Mammary epithelial cell (primary cell): ENCODE measurements at regions not wholly inside any gene's neighbourhood (a gene's known extent, or its start where the extent isn't known, plus 50 kb on each side); places are given as distances from the start of the nearest gene placed in this dataset.

Experiments
- EZH2 ChIP-seq: IDR thresholded peaks from 2 replicates; pipeline ENCODE4 v1.6.1; 2012; ENCODE audit warnings: low read length, inconsistent platforms, borderline replicate concordance
- TF ChIP-seq, protein P1 (sequence below), 2 donors: IDR thresholded peaks in 1 of 2; conservative IDR thresholded peaks in 1 of 2; 2 replicates each; pipeline ENCODE4 v1.5.1; 2011 to 2012; ENCODE audit warnings: inconsistent platforms in 2 of 2, low read length in 2 of 2, mild to moderate bottlenecking in 2 of 2, control low read depth in 1 of 2, low read depth in 1 of 2; ENCODE audit not compliant: insufficient read depth in 1 of 2; ENCODE audit errors: extremely low read depth in 1 of 2

DNA sequence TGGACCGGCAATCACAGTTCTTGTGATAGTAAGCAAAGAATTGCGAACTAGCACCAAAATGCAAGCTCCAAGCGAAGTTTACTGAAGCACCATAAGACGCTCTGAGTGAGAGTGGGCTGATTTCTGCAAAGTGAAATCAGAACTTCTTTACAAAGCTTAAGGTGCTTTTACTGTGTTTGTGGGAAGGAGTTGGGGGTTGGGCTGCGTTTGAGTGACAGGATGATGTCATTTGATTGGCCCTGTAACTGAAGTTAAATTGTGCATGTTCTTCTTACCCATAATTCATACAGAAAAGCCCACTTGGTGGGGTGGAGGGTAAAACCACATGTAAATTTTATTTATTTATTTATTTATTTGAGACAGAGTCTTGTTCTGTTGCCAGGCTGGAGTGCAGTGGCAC is 970.6 kb upstream of the CDH18 start:
- TF ChIP-seq, protein P1, sequence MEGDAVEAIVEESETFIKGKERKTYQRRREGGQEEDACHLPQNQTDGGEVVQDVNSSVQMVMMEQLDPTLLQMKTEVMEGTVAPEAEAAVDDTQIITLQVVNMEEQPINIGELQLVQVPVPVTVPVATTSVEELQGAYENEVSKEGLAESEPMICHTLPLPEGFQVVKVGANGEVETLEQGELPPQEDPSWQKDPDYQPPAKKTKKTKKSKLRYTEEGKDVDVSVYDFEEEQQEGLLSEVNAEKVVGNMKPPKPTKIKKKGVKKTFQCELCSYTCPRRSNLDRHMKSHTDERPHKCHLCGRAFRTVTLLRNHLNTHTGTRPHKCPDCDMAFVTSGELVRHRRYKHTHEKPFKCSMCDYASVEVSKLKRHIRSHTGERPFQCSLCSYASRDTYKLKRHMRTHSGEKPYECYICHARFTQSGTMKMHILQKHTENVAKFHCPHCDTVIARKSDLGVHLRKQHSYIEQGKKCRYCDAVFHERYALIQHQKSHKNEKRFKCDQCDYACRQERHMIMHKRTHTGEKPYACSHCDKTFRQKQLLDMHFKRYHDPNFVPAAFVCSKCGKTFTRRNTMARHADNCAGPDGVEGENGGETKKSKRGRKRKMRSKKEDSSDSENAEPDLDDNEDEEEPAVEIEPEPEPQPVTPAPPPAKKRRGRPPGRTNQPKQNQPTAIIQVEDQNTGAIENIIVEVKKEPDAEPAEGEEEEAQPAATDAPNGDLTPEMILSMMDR (conservative IDR thresholded peaks at IDR 0.05 in 1 of 2, IDR thresholded peaks at IDR 0.05 in 1 of 2; ENCODE audit: extremely low read depth in 1 of 2, insufficient read depth in 1 of 2, low read depth in 1 of 2, low read length in 2 of 2), result no peak
- no peak for TF ChIP-seq EZH2
